Right lobe of liver (tissue), 4 donors: ENCODE measurements at regions not wholly inside any gene's neighbourhood (a gene's known extent, or its start where the extent isn't known, plus 50 kb on each side); places are given as distances from the start of the nearest gene placed in this dataset.
"Not testable (repeated sequence)": the region's sequence is repeated elsewhere in the genome, so short reads cannot be mapped to it uniquely, and the experiment has no call there.

Experiments used
- POLR2A ChIP-seq: fragments of 450-650 bp; IDR thresholded peaks from one replicate; pipeline ENCODE4 v1.6.1; 2017; ENCODE audit warnings: antibody characterized with exemption, mild to moderate bottlenecking
- TF ChIP-seq, protein P1 (sequence below), 4 donors: fragments of 200-600 bp in 3 of 4; fragments of 450-650 bp in 1 of 4; IDR thresholded peaks; one replicate each; pipeline versions ENCODE4 v1.5.1 to v1.8.0; 2016 to 2022; ENCODE audit warnings: antibody characterized with exemption in 4 of 4, mild to moderate bottlenecking in 2 of 4
- donor health status: DM: no; HTN: no; CAD: no.
- donor health status: DM: no; HTN: no; CAD: no.
- donor health status: DM: no; HTN: yes; CAD: no.

DNA sequence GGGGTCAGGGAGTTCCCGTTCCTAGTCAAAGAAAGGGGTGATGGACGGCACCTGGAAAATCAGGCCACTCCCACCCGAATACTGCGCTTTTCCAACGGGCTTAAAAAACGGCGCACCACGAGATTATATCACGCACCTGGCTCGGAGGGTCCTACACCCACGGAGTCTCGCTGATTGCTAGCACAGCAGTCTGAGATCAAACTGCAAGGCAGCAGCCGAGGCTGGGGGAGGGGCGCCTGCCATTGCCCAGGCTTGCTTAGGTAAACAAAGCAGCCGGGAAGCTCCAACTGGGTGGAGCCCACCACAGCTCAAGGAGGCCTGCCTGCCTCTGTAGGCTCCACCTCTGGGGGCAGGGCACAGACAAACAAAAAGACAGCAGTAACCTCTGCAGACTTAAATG lies 100.1 kb upstream of the IQCM start:
- TF ChIP-seq, protein P1, sequence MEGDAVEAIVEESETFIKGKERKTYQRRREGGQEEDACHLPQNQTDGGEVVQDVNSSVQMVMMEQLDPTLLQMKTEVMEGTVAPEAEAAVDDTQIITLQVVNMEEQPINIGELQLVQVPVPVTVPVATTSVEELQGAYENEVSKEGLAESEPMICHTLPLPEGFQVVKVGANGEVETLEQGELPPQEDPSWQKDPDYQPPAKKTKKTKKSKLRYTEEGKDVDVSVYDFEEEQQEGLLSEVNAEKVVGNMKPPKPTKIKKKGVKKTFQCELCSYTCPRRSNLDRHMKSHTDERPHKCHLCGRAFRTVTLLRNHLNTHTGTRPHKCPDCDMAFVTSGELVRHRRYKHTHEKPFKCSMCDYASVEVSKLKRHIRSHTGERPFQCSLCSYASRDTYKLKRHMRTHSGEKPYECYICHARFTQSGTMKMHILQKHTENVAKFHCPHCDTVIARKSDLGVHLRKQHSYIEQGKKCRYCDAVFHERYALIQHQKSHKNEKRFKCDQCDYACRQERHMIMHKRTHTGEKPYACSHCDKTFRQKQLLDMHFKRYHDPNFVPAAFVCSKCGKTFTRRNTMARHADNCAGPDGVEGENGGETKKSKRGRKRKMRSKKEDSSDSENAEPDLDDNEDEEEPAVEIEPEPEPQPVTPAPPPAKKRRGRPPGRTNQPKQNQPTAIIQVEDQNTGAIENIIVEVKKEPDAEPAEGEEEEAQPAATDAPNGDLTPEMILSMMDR (IDR thresholded peaks at IDR 0.05), result not testable (repeated sequence)
- TF ChIP-seq POLR2A, result not testable (repeated sequence)
